ENCODE measurements at regions not wholly inside any gene's neighbourhood (a gene's known extent, or its start where the extent isn't known, plus 50 kb on each side); places are given as distances from the start of the nearest gene placed in this dataset.

DNA sequence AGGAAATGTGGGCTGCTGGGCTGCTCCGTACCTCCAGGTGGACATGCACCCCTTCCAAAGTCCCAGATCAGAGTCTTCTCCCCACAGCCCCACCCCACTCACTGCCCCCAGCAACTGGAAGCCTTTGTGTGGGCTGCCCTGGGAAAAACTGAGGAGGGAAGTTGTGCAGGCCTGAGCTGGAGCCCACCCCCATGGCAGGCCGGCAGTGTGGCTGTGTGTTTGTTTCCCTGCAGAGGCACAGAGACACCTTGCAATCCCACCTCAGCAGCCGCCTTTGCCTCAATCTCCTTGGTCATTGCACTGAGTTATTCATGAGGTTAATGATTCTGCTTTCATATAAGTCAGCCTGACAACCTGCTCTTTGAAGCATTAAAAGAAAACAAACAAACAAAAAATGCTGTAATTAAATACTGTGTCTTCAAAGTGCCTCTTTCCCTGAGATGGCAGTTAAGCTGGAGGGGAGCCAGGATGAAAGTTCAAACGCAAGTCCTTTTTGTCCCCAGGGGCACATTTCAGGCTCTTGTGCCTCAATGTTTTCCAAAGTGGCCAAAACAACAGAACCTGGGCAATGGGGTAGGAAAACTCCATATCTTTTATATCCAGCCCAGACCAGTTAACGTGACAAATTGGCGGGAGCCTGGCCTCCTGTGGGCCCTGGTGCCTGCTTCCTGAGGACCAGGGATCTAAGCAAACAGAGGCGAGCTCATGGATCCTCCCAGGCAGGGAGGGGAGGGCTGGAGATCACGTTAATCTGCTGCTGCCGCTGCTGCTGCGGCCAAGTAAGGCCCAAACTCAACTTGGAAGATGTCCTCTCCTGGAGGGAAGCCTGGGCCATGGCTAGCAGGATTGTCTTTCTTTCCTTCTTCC lies 51.9 kb upstream of the TSPAN11 start:
- no peak for DNase-seq (ENCODE audit: low read depth)

GRCh38 chr12:30870491-30871265 lies 55.9 kb upstream of the TSPAN11 start:
- no peak for DNase-seq (ENCODE audit: low read depth)

- DNase-seq (ENCODE audit: low read depth), result no peak
Observed at GRCh38 chr12:30867415-30867814, 59.1 kb upstream of the TSPAN11 start.

DNA sequence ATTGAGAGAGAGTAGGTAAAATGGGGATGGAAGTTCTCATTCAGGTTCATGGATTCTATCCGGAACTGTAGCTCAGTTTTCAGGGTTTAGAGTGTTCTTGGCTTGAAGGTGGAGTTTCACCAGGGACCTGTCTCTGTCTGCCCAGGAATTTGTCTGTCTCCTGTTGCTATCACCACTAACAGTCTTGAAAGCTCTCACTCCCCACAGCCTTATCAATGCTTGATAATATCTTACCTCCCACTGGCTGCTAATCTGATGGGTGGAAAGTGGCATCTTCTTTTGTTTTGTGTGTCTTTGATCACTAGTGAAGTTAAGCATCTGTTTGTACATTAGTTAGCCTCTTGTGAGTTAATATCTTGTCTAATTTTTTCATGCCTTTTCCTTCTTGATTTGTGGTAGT lies 60.3 kb upstream of the TSPAN11 start:
- DNase-seq (ENCODE audit: low read depth), result no peak

- no peak for DNase-seq (ENCODE audit: low read depth)
Observed at GRCh38 chr12:30863839-30864238, 62.7 kb upstream of the TSPAN11 start.

DNA sequence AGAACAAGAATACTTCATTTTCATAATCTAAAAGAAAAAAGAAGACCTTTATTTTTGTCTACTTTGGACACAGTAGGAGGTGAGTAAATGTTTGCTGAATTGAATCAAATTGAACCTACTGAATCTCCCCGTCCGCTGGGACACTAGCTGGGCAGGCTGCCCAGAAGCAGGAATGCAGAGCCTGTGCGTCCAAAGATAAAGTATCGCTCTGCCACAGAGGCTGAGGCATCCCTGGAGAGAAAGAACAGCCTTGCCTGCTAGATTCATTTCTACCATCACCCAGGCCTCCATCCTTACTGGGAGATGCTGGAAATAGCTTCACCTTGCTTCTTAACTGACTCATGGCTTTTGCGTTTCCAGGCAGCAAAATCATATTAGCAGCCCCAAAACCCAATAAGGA lies 64.1 kb upstream of the TSPAN11 start:
- no peak for DNase-seq (ENCODE audit: low read depth)

DNA sequence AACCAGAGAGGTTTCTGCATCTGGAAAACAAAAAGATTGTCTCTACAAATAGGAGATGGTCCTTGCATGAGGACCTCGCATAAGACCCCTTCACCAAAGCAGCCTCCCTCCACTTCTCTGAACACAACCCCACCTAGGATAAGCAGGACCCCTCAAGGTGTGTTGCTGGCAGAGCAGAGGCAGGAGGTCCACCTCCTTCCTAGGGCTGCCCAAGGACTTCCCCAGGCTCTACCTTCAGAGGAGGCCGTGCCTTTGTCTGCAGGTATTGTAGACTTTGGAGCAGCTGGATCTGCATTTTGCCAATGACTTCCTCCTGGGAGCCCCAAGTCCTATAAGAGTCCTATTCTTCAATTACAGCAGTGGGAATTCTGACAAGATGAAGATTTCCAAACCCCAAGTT lies 67.3 kb upstream of the TSPAN11 start:
- no peak for DNase-seq (ENCODE audit: low read depth)

DNA sequence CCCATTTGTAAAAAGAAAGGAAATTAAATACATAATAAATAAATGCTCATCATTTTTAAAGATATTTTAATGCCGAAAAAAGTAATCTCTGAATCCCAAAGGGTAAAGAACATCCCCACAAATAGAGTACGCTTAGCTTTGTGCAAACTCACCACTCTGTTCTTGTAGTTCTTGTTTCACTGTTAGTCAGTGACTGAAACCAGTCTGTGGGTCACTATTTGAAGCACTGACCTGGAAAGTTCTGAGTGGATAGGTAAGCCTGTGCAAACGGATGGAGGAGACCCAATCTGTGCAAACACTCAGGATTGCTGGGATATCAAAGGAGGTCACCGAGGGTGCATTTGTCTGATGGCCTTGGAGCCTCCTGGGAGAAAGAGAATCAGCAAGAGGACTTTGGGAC lies 68.1 kb upstream of the TSPAN11 start:
- no peak for DNase-seq (ENCODE audit: low read depth)

DNA sequence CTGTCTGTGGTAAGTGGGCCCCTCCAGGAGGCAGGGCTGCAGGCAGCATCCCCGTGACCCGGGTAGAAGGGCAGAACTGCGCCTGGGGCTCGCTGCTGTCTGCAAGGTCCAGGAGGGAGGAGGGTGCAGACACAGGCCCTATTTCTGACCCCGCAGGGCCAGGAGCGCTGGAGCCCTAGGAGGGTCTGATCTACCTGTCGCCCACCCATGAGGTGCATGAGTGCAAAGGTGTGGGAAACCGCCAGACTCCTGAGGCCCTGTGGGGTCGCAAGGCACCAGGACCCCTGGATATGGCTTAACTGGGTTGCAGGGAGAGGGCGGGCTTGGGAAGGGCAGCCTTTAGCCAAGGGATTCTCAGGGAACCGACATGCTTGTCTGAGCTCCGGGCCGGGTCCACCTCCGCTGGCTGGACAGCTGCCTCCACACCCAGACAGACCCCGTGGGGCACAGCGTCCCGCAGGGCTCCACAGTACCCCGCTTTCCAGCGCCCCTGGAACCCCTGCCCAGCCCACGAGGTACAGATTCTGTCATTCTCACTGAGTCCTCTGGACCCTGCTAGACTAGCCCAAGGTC lies 72.9 kb upstream of the TSPAN11 start:
- DNase-seq (ENCODE audit: low read depth), result no peak

DNA sequence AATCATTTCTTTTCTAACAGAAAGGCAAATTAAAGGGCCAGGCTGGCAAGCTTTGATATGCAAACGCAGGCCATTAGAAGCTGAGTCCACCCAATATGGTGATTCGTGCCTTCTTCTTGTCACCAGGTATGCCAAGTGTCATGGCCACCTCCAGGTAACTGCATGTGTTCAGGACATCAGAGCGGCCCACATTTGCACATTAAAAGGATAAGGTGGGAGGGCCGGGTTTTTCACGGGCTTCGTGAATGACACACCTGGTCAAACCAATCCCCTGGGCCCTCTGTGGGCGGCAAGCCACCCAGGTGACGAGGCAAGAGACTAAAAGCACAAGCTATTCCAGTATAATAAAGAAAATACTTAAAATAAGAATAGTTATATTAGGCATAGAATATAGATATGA lies 75.9 kb upstream of the TSPAN11 start:
- DNase-seq (ENCODE audit: low read depth), result no peak

GRCh38 chr12:30847259-30847658 lies 79.3 kb upstream of the TSPAN11 start:
- DNase-seq (ENCODE audit: low read depth), result peak; percentile 49

- DNase-seq (ENCODE audit: low read depth), result no peak
Observed at GRCh38 chr12:30846776-30847175, 79.8 kb upstream of the TSPAN11 start.

DNA sequence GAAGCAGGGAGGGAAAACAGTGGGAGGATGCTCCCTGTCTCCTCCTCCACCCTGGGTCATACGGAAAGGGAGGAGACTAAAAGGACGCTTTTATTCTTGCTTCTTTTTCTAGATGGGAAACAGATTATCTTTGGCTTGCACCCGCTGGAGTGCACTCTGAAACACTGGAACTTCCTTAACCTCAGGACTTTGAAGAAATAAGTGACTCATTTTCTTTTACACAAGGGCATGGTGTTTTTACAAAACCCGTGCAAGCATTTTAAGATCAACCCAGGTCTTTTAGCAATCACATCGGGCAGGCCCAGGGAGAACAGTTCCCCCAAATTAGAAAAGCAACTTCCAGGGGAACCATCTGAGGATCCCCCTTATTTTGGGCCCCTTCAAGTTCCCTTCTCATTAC lies 80.9 kb upstream of the TSPAN11 start:
- DNase-seq (ENCODE audit: low read depth), result no peak

DNA sequence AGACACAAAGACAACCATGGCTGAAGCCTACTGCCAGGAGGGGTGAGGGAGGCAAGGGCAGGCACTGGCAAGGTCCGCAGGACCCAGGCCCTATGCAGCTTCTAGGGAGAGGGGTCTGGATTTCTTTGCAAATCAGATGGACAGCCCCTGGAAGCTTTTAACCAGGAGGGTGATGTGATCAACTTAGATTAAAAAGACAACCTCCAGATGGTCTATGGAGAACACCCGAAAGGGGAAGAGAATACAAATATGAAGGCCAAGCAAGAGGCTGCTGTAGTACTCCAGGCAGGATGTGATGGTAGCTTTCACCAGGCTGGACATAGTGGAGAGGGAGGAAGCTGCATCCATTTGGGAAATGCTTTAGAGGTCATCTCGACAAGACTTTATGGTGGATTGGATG lies 83.3 kb upstream of the TSPAN11 start:
- DNase-seq (ENCODE audit: low read depth), result no peak

GRCh38 chr12:30840715-30841114 lies 85.8 kb upstream of the TSPAN11 start:
- no peak for DNase-seq (ENCODE audit: low read depth)

GRCh38 chr12:30839643-30840220 lies 85.0 kb upstream of the CAPRIN2 start:
- no peak for DNase-seq (ENCODE audit: low read depth)

GRCh38 chr12:30837595-30837994 lies 82.8 kb upstream of the CAPRIN2 start:
- DNase-seq (ENCODE audit: low read depth), result no peak

GRCh38 chr12:30836656-30837445 lies 82.1 kb upstream of the CAPRIN2 start:
- DNase-seq (ENCODE audit: low read depth), result no peak

DNA sequence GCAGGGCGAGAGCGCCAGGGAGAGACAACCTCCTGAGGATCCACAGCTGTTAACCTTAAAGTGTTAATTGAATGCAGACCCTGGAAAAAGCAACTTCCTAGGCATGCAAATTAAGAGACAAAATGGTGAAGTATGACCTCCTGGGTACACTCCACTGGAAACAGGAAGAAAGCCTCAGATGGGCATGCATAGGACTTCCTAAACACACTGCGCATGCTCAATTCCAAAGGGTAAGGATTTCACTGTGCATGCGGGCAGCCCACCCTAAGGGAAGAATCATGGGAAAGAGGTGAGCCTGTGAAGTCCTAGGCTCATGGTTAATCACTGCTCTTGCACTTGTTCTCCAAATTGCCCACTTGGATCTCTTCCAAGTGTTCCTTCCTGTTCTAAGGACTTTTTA lies 80.5 kb upstream of the CAPRIN2 start:
- DNase-seq (ENCODE audit: low read depth), result no peak

DNA sequence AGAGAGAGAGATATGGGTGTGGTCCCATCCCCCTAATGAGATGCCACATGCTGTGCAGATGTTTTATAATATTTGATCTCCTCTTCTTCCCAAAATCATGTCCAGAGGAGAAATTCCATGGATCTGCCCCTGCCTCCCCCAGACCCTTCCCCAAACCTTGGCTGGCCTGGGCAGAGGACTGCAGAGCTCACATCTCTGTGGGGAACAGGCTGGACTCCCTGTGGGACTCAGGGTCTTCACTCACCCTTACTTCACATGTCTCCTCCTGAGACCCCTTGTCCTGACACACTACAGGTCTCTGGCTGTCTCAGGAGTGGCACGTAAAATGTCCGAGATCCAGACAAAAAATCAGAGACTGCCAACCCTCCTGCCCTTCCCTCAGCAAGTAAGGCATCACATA lies 76.0 kb upstream of the CAPRIN2 start:
- DNase-seq (ENCODE audit: low read depth), result no peak

- DNase-seq (ENCODE audit: low read depth), result no peak
Observed at GRCh38 chr12:30829876-30830275, 75.1 kb upstream of the CAPRIN2 start.

- DNase-seq (ENCODE audit: low read depth), result no peak
Observed at GRCh38 chr12:30828686-30829085, 73.9 kb upstream of the CAPRIN2 start.
